HepG2 (cell line): ENCODE measurements at regions not wholly inside any gene's neighbourhood (a gene's known extent, or its start where the extent isn't known, plus 50 kb on each side); places are given as distances from the start of the nearest gene placed in this dataset.

Experiments
- ATAC-seq: fragments of 200-7000 bp; cut with Tn5 transposase; 3 replicates; pipeline ENCODE4 v1.9.1; 2020; ENCODE audit warnings: mild to moderate bottlenecking, moderate library complexity
- BruUV-seq: library from RNA; stranded (reverse); fragments of 400-500 nt; replicated peaks from 2 replicates; lab custom pipeline; 2021; lab: Mats Ljungman, UMichigan
- CTCF ChIA-PET: fragments of 300-600 bp; formaldehyde crosslinking; extraction: SDS; loops from one replicate; lab custom pipeline; 2021; ENCODE audit warnings: low total read pairs, inconsistent platforms, low intra/inter-chr PET ratio; lab: Yijun Ruan, JAX
- POLR2A ChIA-PET: fragments of 350-600 bp; sonication (Branson Sonifier 250); formaldehyde crosslinking; loops from one replicate; lab custom pipeline; 2020; ENCODE audit warnings: antibody characterized with exemption, inconsistent platforms; lab: Yijun Ruan, JAX
- DNase-seq: peaks from one replicate; pipeline ENCODE4 v3.0.0-alpha.2; 2015; ENCODE audit warnings: low spot score
- FAIRE-seq: peaks from 3 replicates; lab custom pipeline; 2011; peaks lifted over from hg19 to GRCh38; lab: Jason Lieb, UNC
- H2AFZ ChIP-seq: one replicate; pipeline ENCODE4 v1.6.1; 2011; ENCODE audit warnings: low read length, inconsistent platforms
- H3K27ac ChIP-seq: fragments of 300-600 bp; 3 replicates; pipeline ENCODE4 v1.8.0; 2011; ENCODE audit warnings: mixed run types, mild to moderate bottlenecking, mixed read lengths, low read length, inconsistent platforms; ENCODE audit not compliant: insufficient read depth; ENCODE audit errors: extremely low read length
- H3K27me3 ChIP-seq, 2 experiments: fragments of 200-600 bp in 1 of 2; 2 replicates in 1 of 2; 3 replicates in 1 of 2; pipeline versions ENCODE4 v1.6.0 to v1.8.0; 2011; ENCODE audit warnings: low read length in 2 of 2, mild to moderate bottlenecking in 2 of 2, moderate library complexity in 2 of 2, inconsistent platforms in 1 of 2; ENCODE audit not compliant: insufficient read depth in 2 of 2, control insufficient read depth in 1 of 2
- H3K36me3 ChIP-seq, 2 experiments: fragments of 200-600 bp in 1 of 2; replicated peaks in 1 of 2; 2 replicates in 1 of 2; 3 replicates in 1 of 2; pipeline versions ENCODE4 v1.5.1 to v1.8.0; 2011; ENCODE audit warnings: low read length in 2 of 2, inconsistent platforms in 1 of 2; ENCODE audit not compliant: insufficient read depth in 2 of 2, control insufficient read depth in 1 of 2
- H3K4me1 ChIP-seq: 2 replicates; pipeline ENCODE4 v1.5.1; 2012; ENCODE audit warnings: low read length, inconsistent platforms; ENCODE audit not compliant: insufficient read depth
- H3K4me2 ChIP-seq: 2 replicates; pipeline ENCODE4 v1.6.0; 2011; ENCODE audit warnings: low read depth, low read length, inconsistent platforms
- H3K4me3 ChIP-seq, 3 experiments: fragments of 200-600 bp in 1 of 3; sonication (generic), shearing (Covaris generic) in 1 of 3; replicated peaks in 1 of 3; 2 replicates each; pipeline ENCODE4 v1.5.1; 2011 to 2016; ENCODE audit warnings: low read length in 3 of 3, inconsistent platforms in 2 of 3, low read depth in 2 of 3, mild to moderate bottlenecking in 2 of 3, control low read depth in 1 of 3, mixed read lengths in 1 of 3; ENCODE audit not compliant: insufficient read depth in 1 of 3
- H3K79me2 ChIP-seq: one replicate; pipeline ENCODE4 v1.6.1; 2011; ENCODE audit warnings: low read length, inconsistent platforms; ENCODE audit not compliant: insufficient read depth
- H3K9ac ChIP-seq: 2 replicates; pipeline ENCODE4 v1.6.0; 2011; ENCODE audit warnings: mild to moderate bottlenecking, low read depth, low read length, inconsistent platforms; ENCODE audit not compliant: insufficient read depth
- H3K9me3 ChIP-seq: 2 replicates; pipeline ENCODE4 v1.5.1; 2012; ENCODE audit warnings: mild to moderate bottlenecking, low read length
- H4K20me1 ChIP-seq: 2 replicates; pipeline ENCODE4 v1.6.0; 2011; ENCODE audit warnings: inconsistent platforms, mild to moderate bottlenecking, low read length, moderate library complexity; ENCODE audit not compliant: insufficient read depth
- BORCS8-MEF2B ChIP-seq: sonication (generic); formaldehyde crosslinking; IDR thresholded peaks from 2 replicates; pipeline ENCODE4 v1.8.0; 2022; ENCODE audit warnings: mild to moderate bottlenecking, missing genetic modification reagents
- HNF4G ChIP-seq, 2 experiments: sonication (generic) in 1 of 2; formaldehyde crosslinking in 1 of 2; IDR thresholded peaks; 2 replicates each; pipeline versions ENCODE4 v1.4.0 to v1.6.1; 2011 to 2020; ENCODE audit warnings: borderline replicate concordance in 2 of 2, low read depth in 2 of 2, mild to moderate bottlenecking in 2 of 2, low read length in 1 of 2, missing genetic modification reagents in 1 of 2, moderate library complexity in 1 of 2
- IRF9 ChIP-seq: sonication (generic); formaldehyde crosslinking; IDR thresholded peaks from 2 replicates; pipeline ENCODE4 v1.8.0; 2022; ENCODE audit warnings: missing genetic modification reagents, mild to moderate bottlenecking, borderline replicate concordance
- KDM3A ChIP-seq: IDR thresholded peaks from 2 replicates; pipeline ENCODE4 v1.6.1; 2018; ENCODE audit warnings: low read depth, missing compliant biosample characterization
- POLR2AphosphoS2 ChIP-seq: IDR thresholded peaks from 2 replicates; pipeline ENCODE4 v1.6.1; 2011; ENCODE audit warnings: low read depth, low read length, improper control_type of control experiment
- RFX5 ChIP-seq: IDR thresholded peaks from 2 replicates; pipeline ENCODE4 v1.6.1; 2011; ENCODE audit warnings: low read depth, low read length, improper control_type of control experiment
- XBP1 ChIP-seq: sonication (generic); formaldehyde crosslinking; IDR thresholded peaks from 2 replicates; pipeline ENCODE4 v1.5.0; 2020; ENCODE audit warnings: missing genetic modification reagents
- ZNF121 ChIP-seq: sonication (generic); formaldehyde crosslinking; IDR thresholded peaks from 2 replicates; pipeline ENCODE4 v1.5.0; 2020; ENCODE audit warnings: mild to moderate bottlenecking, missing genetic modification reagents
- ZNF225 ChIP-seq: sonication (generic); formaldehyde crosslinking; IDR thresholded peaks from 2 replicates; pipeline ENCODE4 v1.4.0; 2020; ENCODE audit warnings: mild to moderate bottlenecking, missing genetic modification reagents
- ZNF547 ChIP-seq: sonication (generic); formaldehyde crosslinking; IDR thresholded peaks from 2 replicates; pipeline ENCODE4 v1.5.1; 2020; ENCODE audit warnings: mild to moderate bottlenecking, missing genetic modification reagents
- WGBS: methylation state at CpG from one replicate; pipeline ENCODE4 v1.1.6; 2017; ENCODE audit warnings: low lambda C conversion rate; 5-methylcytosine and 5-hydroxymethylcytosine counted together
- in situ Hi-C: cut with HindIII; loops from 2 replicates; pipeline ENCODE4 v1.10.0; 2017; ENCODE audit warnings: low pct_unique_long_range_greater_than_20kb; ENCODE audit not compliant: extremely low pct_ligation_motif_present
- intact Hi-C: fragments of 100-400 bp; cut with micrococcal nuclease; formaldehyde crosslinking; loops from one replicate; pipeline ENCODE4 v1.10.0; 2022; ENCODE audit not compliant: unreplicated experiment

GRCh38 chr11:105468154-105468553, 141.7 kb upstream of the GRIA4 start:
- CTCF ChIA-PET, result no interaction called here
- FAIRE-seq, result no peak
- H3K4me3 ChIP-seq, result no peak overlapping the region
- no peak overlapping the region for H3K9ac ChIP-seq
- H4K20me1 ChIP-seq, result no peaks in the 10 kb centered on the region
- no peak overlapping the region for H3K27ac ChIP-seq
- H3K9me3 ChIP-seq, result no peaks in the 10 kb centered on the region
- TF ChIP-seq RFX5 (no peak), ZNF547 (CRISPR knock-in tag) (no peak), XBP1 (no peak), IRF9 (no peak), HNF4G (IDR thresholded peaks at IDR 0.05; ENCODE audit: borderline replicate concordance, low read depth, low read length) (no peak), HNF4G (CRISPR knock-in tag; IDR thresholded peaks at IDR 0.05; ENCODE audit: borderline replicate concordance, low read depth) (no peak), KDM3A (CRISPR knock-in tag) (no peak), ZNF121 (CRISPR knock-in tag) (no peak), ZNF225 (CRISPR knock-in tag) (no peak), BORCS8-MEF2B (CRISPR knock-in tag) (no peak), POLR2AphosphoS2 (no peak)
- POLR2A ChIA-PET, result no interaction called here
- no peaks in the 10 kb centered on the region for H3K4me1 ChIP-seq
- intact Hi-C loops, result no loop called here
- 0% methylated on average over 3 of the region's 3 CpGs for WGBS
- H3K36me3 ChIP-seq, result no peaks in the 10 kb centered on the region
- no peak overlapping the region for H3K4me2 ChIP-seq
- H3K79me2 ChIP-seq, result no peaks in the 10 kb centered on the region
- DNase-seq, result no peak
- no peak for ATAC-seq
- H2AFZ ChIP-seq, result no peak overlapping the region
- in situ Hi-C loops, result no loop called here
- no TSS peak for BruUV-seq
- no peaks in the 10 kb centered on the region for H3K27me3 ChIP-seq
